ENCODE measurements at regions not wholly inside any gene's neighbourhood (a gene's known extent, or its start where the extent isn't known, plus 50 kb on each side); places are given as distances from the start of the nearest gene placed in this dataset.

GRCh38 chr4:102439236-102439614 lies 61.9 kb upstream of the NFKB1 start (continued):
- TF ChIP-seq SP1 (IDR thresholded peaks at IDR 0.05; ENCODE audit: low read depth, low read length), result no peak

- H2BK120ac ChIP-seq (replicated peaks; ENCODE audit: low read depth, low read length), result no peak overlapping the region
- no peak overlapping the region for H2AFZ ChIP-seq (ENCODE audit: low read length)
- H4K20me1 ChIP-seq (replicated peaks in 1 of 2; ENCODE audit: control insufficient read depth in 1 of 2, insufficient read depth in 2 of 2, low read length in 2 of 2), result no peaks in the 10 kb centered on the region
- H3K36me3 ChIP-seq (ENCODE audit: control insufficient read depth in 2 of 4, insufficient read depth in 4 of 4, low read length in 3 of 4), result no peaks in the 10 kb centered on the region
- no peaks in the 10 kb centered on the region for H3K79me1 ChIP-seq (ENCODE audit: low read depth, low read length)
- no peak overlapping the region for H3K27ac ChIP-seq (ENCODE audit: low read depth, low read length)
- H3K4me3 ChIP-seq (ENCODE audit: extremely low read depth in 1 of 4, insufficient read depth in 2 of 4, low read depth in 3 of 4, low read length in 4 of 4), result no peak overlapping the region
- ChIA-PET POLR2A (ENCODE audit: partially characterized antibody) (no interaction called here), CTCF (ENCODE audit: partially characterized antibody) (no interaction called here)
- no peak overlapping the region for H3K18ac ChIP-seq (ENCODE audit: extremely low read depth, low read length)
- H2BK20ac ChIP-seq (ENCODE audit: low read length), result no peak overlapping the region
- H4K8ac ChIP-seq (ENCODE audit: extremely low read depth, insufficient read depth, low read length), result no peak overlapping the region
- no peaks in the 10 kb centered on the region for H3K4me1 ChIP-seq (replicated peaks in 1 of 4; ENCODE audit: control insufficient read depth in 3 of 4, insufficient read depth in 4 of 4, low read length in 3 of 4)
- H2AK5ac ChIP-seq (ENCODE audit: low read depth, low read length), result no peak overlapping the region
- H3K14ac ChIP-seq (ENCODE audit: insufficient read length), result no peak overlapping the region
- no peaks in the 10 kb centered on the region for H3K27me3 ChIP-seq (replicated peaks in 1 of 4; ENCODE audit: control insufficient read depth in 3 of 4, extremely low read depth in 1 of 4, insufficient read depth in 3 of 4, low read length in 3 of 4)
- H3K4ac ChIP-seq (replicated peaks; ENCODE audit: insufficient read length, low read depth, low read length), result no peak overlapping the region
- no peak overlapping the region for H2BK12ac ChIP-seq (ENCODE audit: low read depth, low read length)
- H4K91ac ChIP-seq (replicated peaks; ENCODE audit: insufficient read length, low read length), result no peak overlapping the region
- H2BK15ac ChIP-seq (ENCODE audit: low read length), result no peak overlapping the region
- no peak overlapping the region for H4K5ac ChIP-seq (ENCODE audit: insufficient read length, low read depth, low read length)
- H2BK5ac ChIP-seq (ENCODE audit: low read depth, low read length), result no peak overlapping the region
- FAIRE-seq, result no peak
- no peak for DNase-seq (ENCODE audit: low read depth in 1 of 2, low spot score in 2 of 2)
- H3K9me3 ChIP-seq (ENCODE audit: insufficient read depth in 2 of 2, low read depth in 1 of 2, low read length in 1 of 2), result no peaks in the 10 kb centered on the region
- no peak overlapping the region for H3K23ac ChIP-seq (ENCODE audit: insufficient read length)
- no peak overlapping the region for H3K4me2 ChIP-seq (ENCODE audit: insufficient read depth in 1 of 2, low read depth in 2 of 2, low read length in 2 of 2)
- no peak overlapping the region for H3K9ac ChIP-seq (replicated peaks in 1 of 4; ENCODE audit: extremely low read depth in 1 of 4, low read depth in 3 of 4, low read length in 3 of 4)
- no peak overlapping the region for H3K56ac ChIP-seq (replicated peaks; ENCODE audit: insufficient read length, low read depth, low read length)
- H3K23me2 ChIP-seq (ENCODE audit: low read depth, low read length), result no peaks in the 10 kb centered on the region
- no peaks in the 10 kb centered on the region for H3K79me2 ChIP-seq (ENCODE audit: control insufficient read depth in 1 of 2, insufficient read depth in 2 of 2, low read length in 2 of 2)
- no peak for TF ChIP-seq ATF2 (IDR thresholded peaks at IDR 0.05; ENCODE audit: low read length)
- TF ChIP-seq TAF1 (IDR thresholded peaks at IDR 0.05; ENCODE audit: low read depth, low read length), result no peak
- no peak for TF ChIP-seq EZH2 (IDR thresholded peaks at IDR 0.05; ENCODE audit: low read depth, low read length, severe bottlenecking)
- TF ChIP-seq POU5F1 (IDR thresholded peaks at IDR 0.05; ENCODE audit: low read depth, low read length), result no peak
- no peak for TF ChIP-seq TAF7 (optimal IDR thresholded peaks at IDR 0.05; ENCODE audit: borderline replicate concordance, low read depth, low read length)
- no peak for TF ChIP-seq HDAC6 (IDR thresholded peaks at IDR 0.05; ENCODE audit: low read depth, low read length)
- no peak for TF ChIP-seq CEBPB (IDR thresholded peaks at IDR 0.05; ENCODE audit: low read depth, low read length)
- TF ChIP-seq GTF2F1 (IDR thresholded peaks at IDR 0.05; ENCODE audit: borderline replicate concordance, low read depth, low read length), result no peak
- TF ChIP-seq MAFK (IDR thresholded peaks at IDR 0.05; ENCODE audit: low read depth, low read length), result no peak
- TF ChIP-seq SUZ12 (IDR thresholded peaks at IDR 0.05; ENCODE audit: low read length), result no peak
- no peak for TF ChIP-seq POLR2AphosphoS5 (IDR thresholded peaks at IDR 0.05; ENCODE audit: low read depth, low read length)
- no peak for TF ChIP-seq CHD2 (IDR thresholded peaks at IDR 0.05; ENCODE audit: low read length)
- no peak for TF ChIP-seq TCF12 (IDR thresholded peaks at IDR 0.05; ENCODE audit: low read depth, low read length)
- TF ChIP-seq BRCA1 (IDR thresholded peaks at IDR 0.05; ENCODE audit: low read depth, low read length), result no peak
These were observed 61.3 kb upstream of the NFKB1 start for GRCh38 chr4:102439812-102440211.

Data from H1 (cell line).